ENCODE measurements at regions not wholly inside any gene's neighbourhood (a gene's known extent, or its start where the extent isn't known, plus 50 kb on each side); places are given as distances from the start of the nearest gene placed in this dataset.

- TF ChIP-seq, protein P1, sequence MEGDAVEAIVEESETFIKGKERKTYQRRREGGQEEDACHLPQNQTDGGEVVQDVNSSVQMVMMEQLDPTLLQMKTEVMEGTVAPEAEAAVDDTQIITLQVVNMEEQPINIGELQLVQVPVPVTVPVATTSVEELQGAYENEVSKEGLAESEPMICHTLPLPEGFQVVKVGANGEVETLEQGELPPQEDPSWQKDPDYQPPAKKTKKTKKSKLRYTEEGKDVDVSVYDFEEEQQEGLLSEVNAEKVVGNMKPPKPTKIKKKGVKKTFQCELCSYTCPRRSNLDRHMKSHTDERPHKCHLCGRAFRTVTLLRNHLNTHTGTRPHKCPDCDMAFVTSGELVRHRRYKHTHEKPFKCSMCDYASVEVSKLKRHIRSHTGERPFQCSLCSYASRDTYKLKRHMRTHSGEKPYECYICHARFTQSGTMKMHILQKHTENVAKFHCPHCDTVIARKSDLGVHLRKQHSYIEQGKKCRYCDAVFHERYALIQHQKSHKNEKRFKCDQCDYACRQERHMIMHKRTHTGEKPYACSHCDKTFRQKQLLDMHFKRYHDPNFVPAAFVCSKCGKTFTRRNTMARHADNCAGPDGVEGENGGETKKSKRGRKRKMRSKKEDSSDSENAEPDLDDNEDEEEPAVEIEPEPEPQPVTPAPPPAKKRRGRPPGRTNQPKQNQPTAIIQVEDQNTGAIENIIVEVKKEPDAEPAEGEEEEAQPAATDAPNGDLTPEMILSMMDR (IDR thresholded peaks at IDR 0.05; ENCODE audit: insufficient read depth, low read length, poor library complexity, severe bottlenecking): no peak
- TF ChIP-seq EZH2phosphoT487 (conservative IDR thresholded peaks at IDR 0.05; ENCODE audit: low read length): no peak
Measured at GRCh38 chr1:112316254-112316913, 79.6 kb upstream of the CTTNBP2NL start.
